ENCODE measurements at regions not wholly inside any gene's neighbourhood (a gene's known extent, or its start where the extent isn't known, plus 50 kb on each side); places are given as distances from the start of the nearest gene placed in this dataset.

DNA sequence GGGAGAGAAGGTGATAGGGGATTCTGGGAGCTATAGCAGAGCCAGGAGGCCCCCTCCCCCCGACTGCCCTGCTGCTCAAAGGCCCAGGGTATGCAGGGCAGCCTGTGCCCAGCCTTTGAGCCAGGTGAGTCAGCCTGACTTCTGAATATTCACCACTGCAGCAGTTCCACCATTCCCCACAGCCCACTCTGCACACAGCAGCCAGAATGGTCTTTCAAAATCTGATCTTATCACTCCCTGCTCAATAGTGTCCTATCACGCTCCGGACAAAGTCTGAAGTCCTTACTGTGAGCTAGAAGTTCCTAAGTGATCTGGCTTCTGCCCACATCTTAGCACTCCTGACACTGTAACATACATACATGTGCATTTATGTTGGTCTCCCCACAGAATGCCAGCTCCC is 111.7 kb downstream of the BUD13 start (continued):
- TF ChIP-seq, protein P1, sequence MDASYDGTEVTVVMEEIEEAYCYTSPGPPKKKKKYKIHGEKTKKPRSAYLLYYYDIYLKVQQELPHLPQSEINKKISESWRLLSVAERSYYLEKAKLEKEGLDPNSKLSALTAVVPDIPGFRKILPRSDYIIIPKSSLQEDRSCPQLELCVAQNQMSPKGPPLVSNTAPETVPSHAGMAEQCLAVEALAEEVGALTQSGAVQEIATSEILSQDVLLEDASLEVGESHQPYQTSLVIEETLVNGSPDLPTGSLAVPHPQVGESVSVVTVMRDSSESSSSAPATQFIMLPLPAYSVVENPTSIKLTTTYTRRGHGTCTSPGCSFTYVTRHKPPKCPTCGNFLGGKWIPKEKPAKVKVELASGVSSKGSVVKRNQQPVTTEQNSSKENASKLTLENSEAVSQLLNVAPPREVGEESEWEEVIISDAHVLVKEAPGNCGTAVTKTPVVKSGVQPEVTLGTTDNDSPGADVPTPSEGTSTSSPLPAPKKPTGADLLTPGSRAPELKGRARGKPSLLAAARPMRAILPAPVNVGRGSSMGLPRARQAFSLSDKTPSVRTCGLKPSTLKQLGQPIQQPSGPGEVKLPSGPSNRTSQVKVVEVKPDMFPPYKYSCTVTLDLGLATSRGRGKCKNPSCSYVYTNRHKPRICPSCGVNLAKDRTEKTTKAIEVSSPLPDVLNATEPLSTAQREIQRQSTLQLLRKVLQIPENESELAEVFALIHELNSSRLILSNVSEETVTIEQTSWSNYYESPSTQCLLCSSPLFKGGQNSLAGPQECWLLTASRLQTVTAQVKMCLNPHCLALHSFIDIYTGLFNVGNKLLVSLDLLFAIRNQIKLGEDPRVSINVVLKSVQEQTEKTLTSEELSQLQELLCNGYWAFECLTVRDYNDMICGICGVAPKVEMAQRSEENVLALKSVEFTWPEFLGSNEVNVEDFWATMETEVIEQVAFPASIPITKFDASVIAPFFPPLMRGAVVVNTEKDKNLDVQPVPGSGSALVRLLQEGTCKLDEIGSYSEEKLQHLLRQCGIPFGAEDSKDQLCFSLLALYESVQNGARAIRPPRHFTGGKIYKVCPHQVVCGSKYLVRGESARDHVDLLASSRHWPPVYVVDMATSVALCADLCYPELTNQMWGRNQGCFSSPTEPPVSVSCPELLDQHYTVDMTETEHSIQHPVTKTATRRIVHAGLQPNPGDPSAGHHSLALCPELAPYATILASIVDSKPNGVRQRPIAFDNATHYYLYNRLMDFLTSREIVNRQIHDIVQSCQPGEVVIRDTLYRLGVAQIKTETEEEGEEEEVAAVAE (CRISPR knock-in tag; IDR thresholded peaks at IDR 0.05; ENCODE audit: borderline replicate concordance) = no peak

DNA sequence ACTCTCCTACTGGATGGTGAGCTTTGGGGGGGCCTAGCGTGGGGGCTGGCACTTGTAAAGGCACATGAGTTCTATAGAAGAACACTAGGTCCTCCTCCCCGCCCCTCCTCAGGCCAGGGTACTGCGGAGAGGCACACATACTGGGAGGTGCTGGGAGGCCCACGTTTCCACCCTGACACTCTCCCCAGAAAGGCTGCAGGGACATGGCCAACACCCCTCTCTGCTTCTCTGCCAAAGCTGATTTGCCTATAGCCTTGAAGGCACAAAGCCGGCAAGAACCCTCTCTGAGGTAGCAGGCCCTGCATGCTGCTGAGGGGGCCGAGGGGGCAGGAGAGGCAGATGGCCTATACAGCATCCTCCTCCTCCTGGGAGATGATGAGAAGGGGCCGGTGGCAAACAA is 112.8 kb downstream of the BUD13 start:
- ATAC-seq = no peak
- no peaks in the 10 kb centered on the region for H4K20me1 ChIP-seq (ENCODE audit: insufficient read depth, low read length)
- ChIA-PET POLR2A (no interaction called here), CTCF (ENCODE audit: low intra/inter-chr PET ratio, low total read pairs) (no interaction called here)
- H3K27ac ChIP-seq (ENCODE audit: extremely low read length, insufficient read depth, low read length) = no peak overlapping the region
- no peak overlapping the region for H3K4me2 ChIP-seq (ENCODE audit: low read depth, low read length)
- no peaks in the 10 kb centered on the region for H3K27me3 ChIP-seq (ENCODE audit: control insufficient read depth in 1 of 2, insufficient read depth in 2 of 2, low read length in 2 of 2)
- TF ChIP-seq, protein P2, sequence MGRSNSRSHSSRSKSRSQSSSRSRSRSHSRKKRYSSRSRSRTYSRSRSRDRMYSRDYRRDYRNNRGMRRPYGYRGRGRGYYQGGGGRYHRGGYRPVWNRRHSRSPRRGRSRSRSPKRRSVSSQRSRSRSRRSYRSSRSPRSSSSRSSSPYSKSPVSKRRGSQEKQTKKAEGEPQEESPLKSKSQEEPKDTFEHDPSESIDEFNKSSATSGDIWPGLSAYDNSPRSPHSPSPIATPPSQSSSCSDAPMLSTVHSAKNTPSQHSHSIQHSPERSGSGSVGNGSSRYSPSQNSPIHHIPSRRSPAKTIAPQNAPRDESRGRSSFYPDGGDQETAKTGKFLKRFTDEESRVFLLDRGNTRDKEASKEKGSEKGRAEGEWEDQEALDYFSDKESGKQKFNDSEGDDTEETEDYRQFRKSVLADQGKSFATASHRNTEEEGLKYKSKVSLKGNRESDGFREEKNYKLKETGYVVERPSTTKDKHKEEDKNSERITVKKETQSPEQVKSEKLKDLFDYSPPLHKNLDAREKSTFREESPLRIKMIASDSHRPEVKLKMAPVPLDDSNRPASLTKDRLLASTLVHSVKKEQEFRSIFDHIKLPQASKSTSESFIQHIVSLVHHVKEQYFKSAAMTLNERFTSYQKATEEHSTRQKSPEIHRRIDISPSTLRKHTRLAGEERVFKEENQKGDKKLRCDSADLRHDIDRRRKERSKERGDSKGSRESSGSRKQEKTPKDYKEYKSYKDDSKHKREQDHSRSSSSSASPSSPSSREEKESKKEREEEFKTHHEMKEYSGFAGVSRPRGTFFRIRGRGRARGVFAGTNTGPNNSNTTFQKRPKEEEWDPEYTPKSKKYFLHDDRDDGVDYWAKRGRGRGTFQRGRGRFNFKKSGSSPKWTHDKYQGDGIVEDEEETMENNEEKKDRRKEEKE (IDR thresholded peaks at IDR 0.05) = no peak
- no peak for TF ChIP-seq ZNF3 (CRISPR knock-in tag; IDR thresholded peaks at IDR 0.05)
- TF ChIP-seq ZNF563 (CRISPR knock-in tag; IDR thresholded peaks at IDR 0.05) = no peak
- TF ChIP-seq ETV5 (CRISPR knock-in tag; IDR thresholded peaks at IDR 0.05; ENCODE audit: borderline replicate concordance) = no peak
- TF ChIP-seq ZNF615 (CRISPR knock-in tag; IDR thresholded peaks at IDR 0.05; ENCODE audit: borderline replicate concordance) = no peak
- TF ChIP-seq FLYWCH1 (CRISPR knock-in tag; IDR thresholded peaks at IDR 0.05) = no peak
- TF ChIP-seq SP1 (IDR thresholded peaks at IDR 0.05) = no peak
- no peak for TF ChIP-seq SP1 (CRISPR knock-in tag; IDR thresholded peaks at IDR 0.05)
- TF ChIP-seq ELF3 (CRISPR knock-in tag; IDR thresholded peaks at IDR 0.05) = no peak
- no peak for TF ChIP-seq ZNF678 (CRISPR knock-in tag; IDR thresholded peaks at IDR 0.05)
- no peak for TF ChIP-seq ZC3H4 (CRISPR knock-in tag; IDR thresholded peaks at IDR 0.05; ENCODE audit: borderline replicate concordance)
- TF ChIP-seq JUN (CRISPR knock-in tag; IDR thresholded peaks at IDR 0.05) = no peak
- TF ChIP-seq ZNF510 (CRISPR knock-in tag; IDR thresholded peaks at IDR 0.05; ENCODE audit: low read depth) = no peak
- no peak for TF ChIP-seq ZNF317 (CRISPR knock-in tag; IDR thresholded peaks at IDR 0.05)
- TF ChIP-seq SIX4 (CRISPR knock-in tag; IDR thresholded peaks at IDR 0.05) = no peak
- peaks cover 36% of the 10 kb centered on the region for H3K4me1 ChIP-seq (ENCODE audit: insufficient read depth, low read length)
- intact Hi-C loops (cut with micrococcal nuclease; ENCODE audit: unreplicated experiment) = no loop called here
- no peak for FAIRE-seq
- H3K9me3 ChIP-seq (ENCODE audit: low read length) = peaks cover 6% of the 10 kb centered on the region; the same call in 1 of the 2 replicates
- in situ Hi-C loops (cut with HindIII; ENCODE audit: extremely low pct_ligation_motif_present, low pct_unique_long_range_greater_than_20kb) = no loop called here
- H3K4me3 ChIP-seq (replicated peaks in 1 of 3; ENCODE audit: insufficient read depth in 1 of 3, low read depth in 2 of 3, low read length in 3 of 3) = no peak overlapping the region
- no TSS peak for BruUV-seq (replicated peaks)
- no peaks in the 10 kb centered on the region for H3K36me3 ChIP-seq (replicated peaks in 1 of 2; ENCODE audit: control insufficient read depth in 1 of 2, insufficient read depth in 2 of 2, low read length in 2 of 2)
- DNase-seq (ENCODE audit: low spot score) = no peak
- WGBS (ENCODE audit: low lambda C conversion rate) = 86% methylated on average over 6 of the region's 7 CpGs
- H3K79me2 ChIP-seq (ENCODE audit: insufficient read depth, low read length) = no peaks in the 10 kb centered on the region
- H3K9ac ChIP-seq (ENCODE audit: insufficient read depth, low read depth, low read length) = no peak overlapping the region
- H2AFZ ChIP-seq (ENCODE audit: low read length) = no peak overlapping the region

All from HepG2 (cell line).